Smooth muscle cell (in vitro differentiated cells): ENCODE measurements at regions not wholly inside any gene's neighbourhood (a gene's known extent, or its start where the extent isn't known, plus 50 kb on each side); places are given as distances from the start of the nearest gene placed in this dataset.

ENCODE experiments used
- DNase-seq: peaks from one replicate; lab custom pipeline; 2025; ENCODE audit not compliant: unreplicated experiment; lab: John Stamatoyannopoulos, UW
- H2AFZ ChIP-seq: fragments of 200-600 bp; sonication (generic); 2 replicates; pipeline ENCODE4 v1.6.0; 2016; ENCODE audit warnings: antibody characterized with exemption, low read depth, mild to moderate bottlenecking
- H3F3A ChIP-seq: fragments of 200-600 bp; sonication (generic); 2 replicates; pipeline ENCODE4 v1.6.0; 2017; ENCODE audit warnings: antibody characterized with exemption, low read depth
- H3K27ac ChIP-seq: fragments of 200-600 bp; sonication (generic); 2 replicates; pipeline ENCODE4 v1.5.1; 2016; ENCODE audit warnings: low read depth, mild to moderate bottlenecking
- H3K27me3 ChIP-seq: fragments of 200-600 bp; sonication (generic); 2 replicates; pipeline ENCODE4 v1.6.1; 2016; ENCODE audit warnings: low read depth, mild to moderate bottlenecking
- H3K36me3 ChIP-seq: fragments of 200-600 bp; sonication (generic); 2 replicates; pipeline ENCODE4 v1.5.1; 2016; ENCODE audit warnings: low read depth
- H3K4me1 ChIP-seq: fragments of 200-600 bp; sonication (generic); 2 replicates; pipeline ENCODE4 v1.5.1; 2016; ENCODE audit warnings: low read depth
- H3K4me2 ChIP-seq: fragments of 200-600 bp; sonication (generic); 2 replicates; pipeline ENCODE4 v1.6.0; 2016; ENCODE audit warnings: mild to moderate bottlenecking
- H3K4me3 ChIP-seq: fragments of 200-600 bp; sonication (generic); 2 replicates; pipeline ENCODE4 v1.5.1; 2016; ENCODE audit warnings: mild to moderate bottlenecking
- H3K79me2 ChIP-seq: fragments of 200-600 bp; sonication (generic); 2 replicates; pipeline ENCODE4 v1.6.0; 2016; ENCODE audit warnings: low read depth, mild to moderate bottlenecking
- H3K9ac ChIP-seq: fragments of 200-600 bp; sonication (generic); 2 replicates; pipeline ENCODE4 v1.6.0; 2016; ENCODE audit warnings: low read depth
- H3K9me3 ChIP-seq: fragments of 200-600 bp; sonication (generic); replicated peaks from 2 replicates; pipeline ENCODE4 v1.5.1; 2016; ENCODE audit warnings: low read depth
- H4K20me1 ChIP-seq: fragments of 200-600 bp; sonication (generic); 2 replicates; pipeline ENCODE4 v1.6.0; 2016; ENCODE audit warnings: low read depth
- WGBS: methylation state at CpG from one replicate; pipeline ENCODE4 v1.1.7; 2016; ENCODE audit warnings: low lambda C conversion rate; 5-methylcytosine and 5-hydroxymethylcytosine counted together
- TF ChIP-seq, protein P1 (sequence below): fragments of 200-600 bp; sonication (generic); IDR thresholded peaks from 2 replicates; pipeline ENCODE4 v1.5.1; 2017; ENCODE audit warnings: borderline replicate concordance, mild to moderate bottlenecking, antibody characterized with exemption; ENCODE audit not compliant: insufficient read depth, poor library complexity, severe bottlenecking

DNA sequence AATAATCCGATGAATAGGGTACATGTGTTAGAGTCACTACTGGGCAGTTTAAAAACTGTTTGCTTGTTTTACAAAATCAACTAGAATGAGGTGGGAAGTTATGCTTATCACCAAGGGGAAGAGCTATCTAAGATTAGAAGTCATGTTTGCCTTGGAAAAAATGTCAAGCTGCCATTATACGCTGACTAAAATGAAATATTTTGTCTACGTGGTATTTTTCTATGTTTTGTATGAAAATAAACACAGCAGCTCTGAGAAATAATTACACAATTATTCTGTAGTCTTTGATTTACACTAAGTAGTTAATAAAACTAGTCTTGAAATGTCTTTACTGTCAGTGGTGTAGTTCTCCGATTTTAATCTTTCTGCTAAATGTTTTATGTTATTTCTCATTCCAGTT, 241.9 kb upstream of the TARS1 start:
- TF ChIP-seq, protein P1, sequence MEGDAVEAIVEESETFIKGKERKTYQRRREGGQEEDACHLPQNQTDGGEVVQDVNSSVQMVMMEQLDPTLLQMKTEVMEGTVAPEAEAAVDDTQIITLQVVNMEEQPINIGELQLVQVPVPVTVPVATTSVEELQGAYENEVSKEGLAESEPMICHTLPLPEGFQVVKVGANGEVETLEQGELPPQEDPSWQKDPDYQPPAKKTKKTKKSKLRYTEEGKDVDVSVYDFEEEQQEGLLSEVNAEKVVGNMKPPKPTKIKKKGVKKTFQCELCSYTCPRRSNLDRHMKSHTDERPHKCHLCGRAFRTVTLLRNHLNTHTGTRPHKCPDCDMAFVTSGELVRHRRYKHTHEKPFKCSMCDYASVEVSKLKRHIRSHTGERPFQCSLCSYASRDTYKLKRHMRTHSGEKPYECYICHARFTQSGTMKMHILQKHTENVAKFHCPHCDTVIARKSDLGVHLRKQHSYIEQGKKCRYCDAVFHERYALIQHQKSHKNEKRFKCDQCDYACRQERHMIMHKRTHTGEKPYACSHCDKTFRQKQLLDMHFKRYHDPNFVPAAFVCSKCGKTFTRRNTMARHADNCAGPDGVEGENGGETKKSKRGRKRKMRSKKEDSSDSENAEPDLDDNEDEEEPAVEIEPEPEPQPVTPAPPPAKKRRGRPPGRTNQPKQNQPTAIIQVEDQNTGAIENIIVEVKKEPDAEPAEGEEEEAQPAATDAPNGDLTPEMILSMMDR, result no peak
- Histone ChIP-seq H3K4me3 (no peak overlapping the region), H3K79me2 (no peaks in the 10 kb centered on the region), H3K9me3 (no peaks in the 10 kb centered on the region), H3K9ac (no peak overlapping the region), H3K27me3 (no peaks in the 10 kb centered on the region), H2AFZ (no peak overlapping the region), H4K20me1 (no peaks in the 10 kb centered on the region), H3K27ac (no peak overlapping the region), H3K36me3 (peaks cover 4% of the 10 kb centered on the region), H3K4me1 (no peaks in the 10 kb centered on the region), H3F3A (no peaks in the 10 kb centered on the region), H3K4me2 (no peak overlapping the region)
- 87% methylated on average over 4 of the region's 4 CpGs for WGBS
- no peak for DNase-seq

- H3K9me3 ChIP-seq, result no peaks in the 10 kb centered on the region
- DNase-seq, result no peak
- TF ChIP-seq, protein P1, result no peak
- no peaks in the 10 kb centered on the region for H3F3A ChIP-seq
- H3K27ac ChIP-seq, result no peak overlapping the region
- 64% methylated on average over 1 of the region's 1 CpG for WGBS
- no peaks in the 10 kb centered on the region for H3K79me2 ChIP-seq
- H3K27me3 ChIP-seq, result no peaks in the 10 kb centered on the region
- H3K4me1 ChIP-seq, result no peaks in the 10 kb centered on the region
- no peaks in the 10 kb centered on the region for H3K36me3 ChIP-seq
- H3K9ac ChIP-seq, result no peak overlapping the region
- H2AFZ ChIP-seq, result no peak overlapping the region
- no peaks in the 10 kb centered on the region for H4K20me1 ChIP-seq
- no peak overlapping the region for H3K4me2 ChIP-seq
- H3K4me3 ChIP-seq, result no peak overlapping the region
Measured at GRCh38 chr5:33203931-33204330, 236.8 kb upstream of the TARS1 start.

DNA sequence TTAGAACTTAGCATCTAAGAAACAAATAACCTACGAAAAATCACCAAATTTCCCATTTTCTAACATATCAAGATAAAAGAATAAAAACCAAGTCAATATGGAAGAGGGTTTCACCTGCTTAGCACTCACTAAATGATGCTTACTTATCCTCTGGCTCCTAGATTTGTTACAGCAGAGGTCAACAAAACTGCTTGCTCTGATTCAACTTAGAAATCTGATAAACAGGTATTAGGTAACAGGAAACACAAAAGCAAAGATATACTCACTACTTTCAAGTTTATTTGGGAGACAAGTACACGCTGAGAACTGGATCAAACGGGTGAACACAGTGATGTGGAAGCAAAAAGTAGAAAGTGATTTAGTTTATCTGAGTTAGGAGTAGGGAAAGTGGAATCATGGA, 235.7 kb upstream of the TARS1 start:
- H3K9ac ChIP-seq, result no peak overlapping the region
- no peaks in the 10 kb centered on the region for H3K79me2 ChIP-seq
- H3K9me3 ChIP-seq, result no peaks in the 10 kb centered on the region
- H3K27me3 ChIP-seq, result no peaks in the 10 kb centered on the region
- H3K4me3 ChIP-seq, result no peak overlapping the region
- no peaks in the 10 kb centered on the region for H3F3A ChIP-seq
- no peak overlapping the region for H3K27ac ChIP-seq
- no peaks in the 10 kb centered on the region for H3K4me1 ChIP-seq
- H2AFZ ChIP-seq, result no peak overlapping the region
- H3K36me3 ChIP-seq, result no peaks in the 10 kb centered on the region
- DNase-seq, result no peak
- no peaks in the 10 kb centered on the region for H4K20me1 ChIP-seq
- TF ChIP-seq, protein P1, result no peak
- WGBS, result 91% methylated on average over 3 of the region's 3 CpGs
- H3K4me2 ChIP-seq, result no peak overlapping the region

DNA sequence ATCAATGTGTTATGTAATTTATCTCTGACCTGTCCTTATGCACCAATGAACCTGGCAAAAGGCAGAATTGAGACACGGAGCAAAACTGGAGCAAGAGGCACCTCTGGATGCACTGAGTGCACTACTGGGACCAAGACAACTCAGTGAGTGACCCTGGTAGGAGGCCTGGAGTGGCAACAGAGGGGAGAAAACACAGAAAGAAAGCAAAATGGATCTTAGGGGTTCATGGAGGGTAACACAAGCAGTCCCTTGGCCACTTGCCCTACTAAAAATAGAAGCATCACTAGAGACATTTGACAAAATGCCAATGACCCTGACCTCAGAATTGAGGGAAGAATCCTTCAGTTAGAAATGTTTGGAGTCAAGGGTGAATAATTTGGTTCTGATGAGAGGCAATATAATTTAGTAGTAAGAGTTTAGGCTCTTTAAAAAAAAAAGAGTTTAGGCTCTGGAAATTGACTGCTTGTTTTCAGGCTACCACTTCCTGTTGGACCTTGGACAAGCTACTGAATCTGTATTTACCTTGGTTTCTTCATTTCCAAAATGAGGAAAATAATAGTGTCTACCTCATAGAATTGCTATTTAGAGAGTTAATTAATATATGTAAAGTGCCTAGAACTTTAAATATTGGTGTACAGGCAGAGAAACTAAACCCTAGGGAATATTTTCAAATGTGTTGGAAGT, 234.9 kb upstream of the TARS1 start:
- Histone ChIP-seq H4K20me1 (no peaks in the 10 kb centered on the region), H3F3A (no peaks in the 10 kb centered on the region), H3K9ac (no peak overlapping the region), H3K4me1 (no peaks in the 10 kb centered on the region), H3K27ac (no peak overlapping the region), H3K4me2 (no peak overlapping the region), H3K27me3 (no peaks in the 10 kb centered on the region), H3K36me3 (no peaks in the 10 kb centered on the region), H3K79me2 (no peaks in the 10 kb centered on the region), H2AFZ (no peak overlapping the region), H3K4me3 (no peak overlapping the region), H3K9me3 (no peaks in the 10 kb centered on the region)
- no peak for DNase-seq
- TF ChIP-seq, protein P1, result no peak
- 100% methylated on average over 1 of the region's 1 CpG for WGBS
